Mucosa of descending colon (tissue), 3 donors: ENCODE measurements at regions not wholly inside any gene's neighbourhood (a gene's known extent, or its start where the extent isn't known, plus 50 kb on each side); places are given as distances from the start of the nearest gene placed in this dataset.

Experiments
- ATAC-seq: fragments of 200-7000 bp; cut with Tn5 transposase; one replicate; pipeline ENCODE4 v1.9.1; 2020; ENCODE audit warnings: mild to moderate bottlenecking, moderate library complexity
- DNase-seq, 3 donors: peaks; one replicate each; pipeline ENCODE4 v3.0.0-alpha.2; 2020
- H3K36me3 ChIP-seq: fragments of 200-600 bp; one replicate; pipeline ENCODE4 v1.8.0; 2021; ENCODE audit warnings: low read depth, mild to moderate bottlenecking
- H3K4me1 ChIP-seq: fragments of 200-600 bp; one replicate; pipeline ENCODE4 v1.8.0; 2021; ENCODE audit warnings: low read depth, mild to moderate bottlenecking
- H3K4me3 ChIP-seq: fragments of 200-600 bp; one replicate; pipeline ENCODE4 v1.8.0; 2021; ENCODE audit warnings: mild to moderate bottlenecking
- H3K9me3 ChIP-seq: fragments of 200-600 bp; one replicate; pipeline ENCODE4 v1.8.0; 2021; ENCODE audit warnings: mild to moderate bottlenecking
- CTCF ChIP-seq: fragments of 200-600 bp; IDR thresholded peaks from one replicate; pipeline ENCODE4 v1.8.0; 2022; ENCODE audit warnings: antibody characterized with exemption, mild to moderate bottlenecking
- intact Hi-C, 2 donors: fragments of 100-400 bp; cut with DNase I in 1 of 2; cut with micrococcal nuclease in 1 of 2; formaldehyde crosslinking; loops; one replicate each; pipeline versions ENCODE4 v1.11.0 to v1.11.1; 2022; cut with DNase I, micrococcal nuclease
- donor health status: DM: no; HTN: no; CAD: no; lungs with moderate emphysema.
- donor health status: DM: no; HTN: no; CAD: no.
- donor health status: DM: no; HTN: yes; CAD: no.

GRCh38 chr13:74064805-74065312 lies 69.3 kb downstream of the KLF12 start:
- intact Hi-C loops: no loop called here
- Histone ChIP-seq H3K4me1 (no peaks in the 10 kb centered on the region), H3K4me3 (no peak overlapping the region), H3K9me3 (no peaks in the 10 kb centered on the region), H3K36me3 (no peaks in the 10 kb centered on the region)
- DNase-seq (no peak), ATAC-seq (no peak)
- TF ChIP-seq CTCF: no peak

- Histone ChIP-seq H3K4me3 (no peak overlapping the region), H3K4me1 (no peaks in the 10 kb centered on the region), H3K9me3 (no peaks in the 10 kb centered on the region), H3K36me3 (no peaks in the 10 kb centered on the region)
- no peak for TF ChIP-seq CTCF
- DNase-seq: no peak
- ATAC-seq: no peak
- intact Hi-C loops: no loop called here
These were observed 70.6 kb downstream of the KLF12 start for GRCh38 chr13:74063533-74064100.

- Histone ChIP-seq H3K4me3 (no peak overlapping the region), H3K36me3 (no peaks in the 10 kb centered on the region), H3K4me1 (no peaks in the 10 kb centered on the region), H3K9me3 (no peaks in the 10 kb centered on the region)
- DNase-seq (peak in 2 of 3 donors; percentile 19 to 49), ATAC-seq (peak; percentile 67)
- intact Hi-C loops: no loop called here
- TF ChIP-seq CTCF: no peak
These were observed 71.3 kb downstream of the KLF12 start for GRCh38 chr13:74062933-74063332.

GRCh38 chr13:74061926-74062595 lies 72.1 kb downstream of the KLF12 start:
- Histone ChIP-seq H3K4me1 (no peaks in the 10 kb centered on the region), H3K36me3 (no peaks in the 10 kb centered on the region), H3K9me3 (no peaks in the 10 kb centered on the region), H3K4me3 (no peak overlapping the region)
- peak; percentile 85 for ATAC-seq
- peak in 1 of 3 donors; percentile 29 for DNase-seq
- TF ChIP-seq CTCF: no peak
- intact Hi-C loops: no loop called here

GRCh38 chr13:74056801-74057542 lies 77.2 kb downstream of the KLF12 start:
- intact Hi-C loops: no loop called here
- TF ChIP-seq CTCF: no peak
- Histone ChIP-seq H3K4me1 (no peaks in the 10 kb centered on the region), H3K36me3 (no peaks in the 10 kb centered on the region), H3K4me3 (no peak overlapping the region), H3K9me3 (no peaks in the 10 kb centered on the region)
- no peak for DNase-seq
- no peak for ATAC-seq
